ENCODE measurements at regions not wholly inside any gene's neighbourhood (a gene's known extent, or its start where the extent isn't known, plus 50 kb on each side); places are given as distances from the start of the nearest gene placed in this dataset.

DNA sequence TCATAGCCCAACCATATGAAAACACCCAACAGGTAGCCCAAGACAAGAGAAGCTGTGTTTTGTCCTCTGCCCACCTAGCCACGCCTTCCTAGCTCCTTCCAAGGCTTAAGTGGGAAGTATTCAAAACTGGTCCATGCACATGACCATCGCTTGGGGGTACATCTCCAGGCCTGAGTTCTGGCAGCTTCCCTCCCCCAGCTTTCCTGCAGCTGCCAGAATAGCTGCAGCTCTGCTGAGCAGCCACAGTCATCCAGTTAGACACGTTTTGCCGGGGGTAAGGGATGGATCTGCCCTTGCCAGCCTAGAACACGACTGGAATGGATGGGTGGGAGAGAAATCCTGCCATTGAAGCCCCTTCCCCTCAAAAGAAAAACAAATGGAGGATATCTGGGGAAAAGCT, 166.8 kb downstream of the NRP2 start:
- TF ChIP-seq, protein P1, sequence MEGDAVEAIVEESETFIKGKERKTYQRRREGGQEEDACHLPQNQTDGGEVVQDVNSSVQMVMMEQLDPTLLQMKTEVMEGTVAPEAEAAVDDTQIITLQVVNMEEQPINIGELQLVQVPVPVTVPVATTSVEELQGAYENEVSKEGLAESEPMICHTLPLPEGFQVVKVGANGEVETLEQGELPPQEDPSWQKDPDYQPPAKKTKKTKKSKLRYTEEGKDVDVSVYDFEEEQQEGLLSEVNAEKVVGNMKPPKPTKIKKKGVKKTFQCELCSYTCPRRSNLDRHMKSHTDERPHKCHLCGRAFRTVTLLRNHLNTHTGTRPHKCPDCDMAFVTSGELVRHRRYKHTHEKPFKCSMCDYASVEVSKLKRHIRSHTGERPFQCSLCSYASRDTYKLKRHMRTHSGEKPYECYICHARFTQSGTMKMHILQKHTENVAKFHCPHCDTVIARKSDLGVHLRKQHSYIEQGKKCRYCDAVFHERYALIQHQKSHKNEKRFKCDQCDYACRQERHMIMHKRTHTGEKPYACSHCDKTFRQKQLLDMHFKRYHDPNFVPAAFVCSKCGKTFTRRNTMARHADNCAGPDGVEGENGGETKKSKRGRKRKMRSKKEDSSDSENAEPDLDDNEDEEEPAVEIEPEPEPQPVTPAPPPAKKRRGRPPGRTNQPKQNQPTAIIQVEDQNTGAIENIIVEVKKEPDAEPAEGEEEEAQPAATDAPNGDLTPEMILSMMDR (IDR thresholded peaks at IDR 0.05): no peak
- TF ChIP-seq, protein P2, sequence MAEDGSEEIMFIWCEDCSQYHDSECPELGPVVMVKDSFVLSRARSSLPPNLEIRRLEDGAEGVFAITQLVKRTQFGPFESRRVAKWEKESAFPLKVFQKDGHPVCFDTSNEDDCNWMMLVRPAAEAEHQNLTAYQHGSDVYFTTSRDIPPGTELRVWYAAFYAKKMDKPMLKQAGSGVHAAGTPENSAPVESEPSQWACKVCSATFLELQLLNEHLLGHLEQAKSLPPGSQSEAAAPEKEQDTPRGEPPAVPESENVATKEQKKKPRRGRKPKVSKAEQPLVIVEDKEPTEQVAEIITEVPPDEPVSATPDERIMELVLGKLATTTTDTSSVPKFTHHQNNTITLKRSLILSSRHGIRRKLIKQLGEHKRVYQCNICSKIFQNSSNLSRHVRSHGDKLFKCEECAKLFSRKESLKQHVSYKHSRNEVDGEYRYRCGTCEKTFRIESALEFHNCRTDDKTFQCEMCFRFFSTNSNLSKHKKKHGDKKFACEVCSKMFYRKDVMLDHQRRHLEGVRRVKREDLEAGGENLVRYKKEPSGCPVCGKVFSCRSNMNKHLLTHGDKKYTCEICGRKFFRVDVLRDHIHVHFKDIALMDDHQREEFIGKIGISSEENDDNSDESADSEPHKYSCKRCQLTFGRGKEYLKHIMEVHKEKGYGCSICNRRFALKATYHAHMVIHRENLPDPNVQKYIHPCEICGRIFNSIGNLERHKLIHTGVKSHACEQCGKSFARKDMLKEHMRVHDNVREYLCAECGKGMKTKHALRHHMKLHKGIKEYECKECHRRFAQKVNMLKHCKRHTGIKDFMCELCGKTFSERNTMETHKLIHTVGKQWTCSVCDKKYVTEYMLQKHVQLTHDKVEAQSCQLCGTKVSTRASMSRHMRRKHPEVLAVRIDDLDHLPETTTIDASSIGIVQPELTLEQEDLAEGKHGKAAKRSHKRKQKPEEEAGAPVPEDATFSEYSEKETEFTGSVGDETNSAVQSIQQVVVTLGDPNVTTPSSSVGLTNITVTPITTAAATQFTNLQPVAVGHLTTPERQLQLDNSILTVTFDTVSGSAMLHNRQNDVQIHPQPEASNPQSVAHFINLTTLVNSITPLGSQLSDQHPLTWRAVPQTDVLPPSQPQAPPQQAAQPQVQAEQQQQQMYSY (CRISPR knock-in tag; IDR thresholded peaks at IDR 0.05): no peak
- TF ChIP-seq FOXK1 (CRISPR knock-in tag; IDR thresholded peaks at IDR 0.05) (no peak), TP53 (CRISPR knock-in tag; IDR thresholded peaks at IDR 0.05) (no peak), ZNF232 (CRISPR knock-in tag; IDR thresholded peaks at IDR 0.05) (no peak), SP1 (CRISPR knock-in tag; conservative IDR thresholded peaks at IDR 0.05) (no peak)

Data from WTC11 (cell line).